Kidney (tissue), 13 donors: ENCODE measurements at regions not wholly inside any gene's neighbourhood (a gene's known extent, or its start where the extent isn't known, plus 50 kb on each side); places are given as distances from the start of the nearest gene placed in this dataset.

ENCODE experiments used
- DNase-seq, 5 donors: peaks; one replicate each; pipeline ENCODE4 v3.0.0-alpha.2; 2013 to 2020
- FAIRE-seq: peaks from 2 replicates; lab custom pipeline; 2012; peaks lifted over from hg19 to GRCh38; lab: Jason Lieb, UNC
- H3K27ac ChIP-seq, 2 donors: one replicate each; pipeline ENCODE4 v1.7.0; 2013; ENCODE audit warnings: low read depth in 2 of 2, low read length in 2 of 2, inconsistent platforms in 1 of 2
- H3K27me3 ChIP-seq: one replicate; pipeline ENCODE4 v1.7.1; 2013; ENCODE audit warnings: low read length, inconsistent platforms; ENCODE audit not compliant: control insufficient read depth, insufficient read depth
- H3K36me3 ChIP-seq, 3 donors: one replicate each; pipeline versions ENCODE4 v1.7.0 to v1.7.1; 2013; ENCODE audit warnings: low read length in 3 of 3, control low read depth in 1 of 3, inconsistent platforms in 1 of 3; ENCODE audit not compliant: insufficient read depth in 3 of 3, control insufficient read depth in 2 of 3
- H3K4me1 ChIP-seq, 3 donors: one replicate each; pipeline versions ENCODE4 v1.7.0 to v1.7.1; 2013; ENCODE audit warnings: low read length in 3 of 3, inconsistent platforms in 1 of 3, low read depth in 1 of 3; ENCODE audit not compliant: control insufficient read depth in 2 of 3, insufficient read depth in 2 of 3
- H3K4me3 ChIP-seq, 3 donors: one replicate each; pipeline versions ENCODE4 v1.7.0 to v1.8.1; 2013; ENCODE audit warnings: low read length in 3 of 3, control low read depth in 1 of 3, inconsistent platforms in 1 of 3
- H3K9ac ChIP-seq, 3 donors: one replicate each; pipeline versions ENCODE4 v1.7.0 to v1.7.1; 2013; ENCODE audit warnings: low read length in 3 of 3, control low read depth in 1 of 3, inconsistent platforms in 1 of 3
- H3K9me3 ChIP-seq, 3 donors: one replicate each; pipeline versions ENCODE4 v1.7.0 to v1.7.1; 2013; ENCODE audit warnings: low read length in 3 of 3, control low read depth in 1 of 3, inconsistent platforms in 1 of 3; ENCODE audit not compliant: control insufficient read depth in 2 of 3, insufficient read depth in 1 of 3
- CTCF ChIP-seq: IDR thresholded peaks from 3 replicates; pipeline ENCODE4 v1.5.1; 2012; ENCODE audit warnings: mild to moderate bottlenecking, moderate library complexity, borderline replicate concordance; ENCODE audit not compliant: insufficient read depth; ENCODE audit errors: extremely low read depth
- intact Hi-C: fragments of 100-400 bp; cut with DNase I; formaldehyde crosslinking; loops from one replicate; pipeline ENCODE4 v1.11.1; 2022
- donor health status: control.
- donor health status: control.
- donor health status: control.
- donor health status: control.
- donor health status: control.
- donor health status: DM: yes; HTN: yes; CAD: no.
- donor health status: Normal renal cell carcinoma (clear cell type).

- TF ChIP-seq CTCF, result no peak
Measured at GRCh38 chr15:25189551-25189950, 234.8 kb downstream of the SNRPN start.

GRCh38 chr15:25192651-25193050 is 237.9 kb downstream of the SNRPN start:
- H3K36me3 ChIP-seq, result no peaks in the 10 kb centered on the region
- no peak overlapping the region for H3K27ac ChIP-seq
- intact Hi-C loops, result no loop called here
- DNase-seq (no peak), FAIRE-seq (no peak)
- no peak overlapping the region for H3K9ac ChIP-seq
- H3K9me3 ChIP-seq, result peaks cover 0 to 7% (median 0%) of the 10 kb centered on the region in 3 donors
- H3K27me3 ChIP-seq, result no peaks in the 10 kb centered on the region
- TF ChIP-seq CTCF, result no peak
- no peak overlapping the region for H3K4me3 ChIP-seq
- H3K4me1 ChIP-seq, result no peaks in the 10 kb centered on the region

More at GRCh38 chr15:25189551-25189950, 234.8 kb downstream of the SNRPN start:
- Histone ChIP-seq H3K36me3 (no peaks in the 10 kb centered on the region), H3K9me3 (peaks cover 0 to 7% (median 0%) of the 10 kb centered on the region in 3 donors), H3K4me1 (no peaks in the 10 kb centered on the region), H3K4me3 (no peak overlapping the region), H3K27ac (no peak overlapping the region), H3K9ac (no peak overlapping the region), H3K27me3 (no peaks in the 10 kb centered on the region)
- DNase-seq (peak in 1 of 5 donors; percentile 65), FAIRE-seq (no peak)
- intact Hi-C loops, result no loop called here

GRCh38 chr15:25207369-25207768 is 231.5 kb downstream of the UBE3A start:
- H3K9ac ChIP-seq, result no peak overlapping the region
- DNase-seq (no peak), FAIRE-seq (no peak)
- H3K27me3 ChIP-seq, result no peaks in the 10 kb centered on the region
- no peak for TF ChIP-seq CTCF
- no peak overlapping the region for H3K27ac ChIP-seq
- H3K4me3 ChIP-seq, result no peak overlapping the region
- no peaks in the 10 kb centered on the region for H3K36me3 ChIP-seq
- intact Hi-C loops, result no loop called here
- H3K4me1 ChIP-seq, result no peaks in the 10 kb centered on the region
- H3K9me3 ChIP-seq, result no peaks in the 10 kb centered on the region

GRCh38 chr15:25208735-25209134 is 230.1 kb downstream of the UBE3A start:
- H3K4me3 ChIP-seq, result no peak overlapping the region
- TF ChIP-seq CTCF, result no peak
- H3K4me1 ChIP-seq, result no peaks in the 10 kb centered on the region
- intact Hi-C loops, result no loop called here
- H3K27me3 ChIP-seq, result no peaks in the 10 kb centered on the region
- FAIRE-seq (no peak), DNase-seq (no peak)
- no peaks in the 10 kb centered on the region for H3K36me3 ChIP-seq
- no peak overlapping the region for H3K27ac ChIP-seq
- peaks cover 0 to 4% (median 0%) of the 10 kb centered on the region in 3 donors for H3K9me3 ChIP-seq
- H3K9ac ChIP-seq, result no peak overlapping the region
